Muscle layer of colon (tissue), 2 donors: ENCODE measurements at regions not wholly inside any gene's neighbourhood (a gene's known extent, or its start where the extent isn't known, plus 50 kb on each side); places are given as distances from the start of the nearest gene placed in this dataset.

Source experiments
- H3K27ac ChIP-seq: one replicate; pipeline ENCODE4 v1.7.0; 2013; ENCODE audit warnings: low read depth, mild to moderate bottlenecking, low read length, moderate library complexity
- H3K27me3 ChIP-seq, 2 donors: one replicate each; pipeline ENCODE4 v1.7.0; 2013; ENCODE audit warnings: low read length in 2 of 2, mild to moderate bottlenecking in 2 of 2; ENCODE audit not compliant: insufficient read depth in 2 of 2, control insufficient read depth in 1 of 2
- H3K36me3 ChIP-seq: one replicate; pipeline ENCODE4 v1.7.0; 2013; ENCODE audit warnings: mild to moderate bottlenecking, low read length; ENCODE audit not compliant: insufficient read depth
- H3K4me1 ChIP-seq: one replicate; pipeline ENCODE4 v1.7.0; 2013; ENCODE audit warnings: mild to moderate bottlenecking, low read length; ENCODE audit not compliant: insufficient read depth
- H3K4me3 ChIP-seq, 2 donors: one replicate each; pipeline ENCODE4 v1.7.0; 2013; ENCODE audit warnings: low read length in 2 of 2, low read depth in 1 of 2, mild to moderate bottlenecking in 1 of 2, moderate library complexity in 1 of 2
- H3K9ac ChIP-seq: one replicate; pipeline ENCODE4 v1.7.0; 2013; ENCODE audit warnings: low read length
- H3K9me3 ChIP-seq: one replicate; pipeline ENCODE4 v1.7.0; 2013; ENCODE audit warnings: mild to moderate bottlenecking, low read length
- donor health status: abdominal sarcoma.
- donor health status: Adenocarcinoma of cecum.

GRCh38 chr6:120411394-120411793 is 922.9 kb downstream of the TBC1D32 start:
- no peak overlapping the region for H3K9ac ChIP-seq
- no peaks in the 10 kb centered on the region for H3K9me3 ChIP-seq
- H3K27ac ChIP-seq, result no peak overlapping the region
- H3K36me3 ChIP-seq, result no peaks in the 10 kb centered on the region
- H3K4me1 ChIP-seq, result no peaks in the 10 kb centered on the region
- H3K4me3 ChIP-seq, result no peak overlapping the region
- no peaks in the 10 kb centered on the region for H3K27me3 ChIP-seq

- no peaks in the 10 kb centered on the region for H3K36me3 ChIP-seq
- no peaks in the 10 kb centered on the region for H3K27me3 ChIP-seq
- no peak overlapping the region for H3K9ac ChIP-seq
- H3K9me3 ChIP-seq, result no peaks in the 10 kb centered on the region
- H3K4me1 ChIP-seq, result no peaks in the 10 kb centered on the region
- no peak overlapping the region for H3K4me3 ChIP-seq
- no peak overlapping the region for H3K27ac ChIP-seq
Observed at GRCh38 chr6:120410586-120410985, 923.7 kb downstream of the TBC1D32 start.

- no peaks in the 10 kb centered on the region for H3K9me3 ChIP-seq
- no peak overlapping the region for H3K4me3 ChIP-seq
- no peaks in the 10 kb centered on the region for H3K36me3 ChIP-seq
- no peaks in the 10 kb centered on the region for H3K27me3 ChIP-seq
- H3K4me1 ChIP-seq, result no peaks in the 10 kb centered on the region
- H3K27ac ChIP-seq, result no peak overlapping the region
- H3K9ac ChIP-seq, result no peak overlapping the region
Observed at GRCh38 chr6:120407696-120408095, 926.6 kb downstream of the TBC1D32 start.

GRCh38 chr6:120405947-120406346 is 928.3 kb downstream of the TBC1D32 start:
- H3K27ac ChIP-seq, result no peak overlapping the region
- H3K36me3 ChIP-seq, result no peaks in the 10 kb centered on the region
- H3K9ac ChIP-seq, result no peak overlapping the region
- no peaks in the 10 kb centered on the region for H3K27me3 ChIP-seq
- no peaks in the 10 kb centered on the region for H3K4me1 ChIP-seq
- H3K4me3 ChIP-seq, result no peak overlapping the region
- H3K9me3 ChIP-seq, result no peaks in the 10 kb centered on the region

- H3K4me3 ChIP-seq, result no peak overlapping the region
- no peaks in the 10 kb centered on the region for H3K27me3 ChIP-seq
- H3K9ac ChIP-seq, result no peak overlapping the region
- H3K9me3 ChIP-seq, result no peaks in the 10 kb centered on the region
- H3K36me3 ChIP-seq, result no peaks in the 10 kb centered on the region
- H3K27ac ChIP-seq, result no peak overlapping the region
- no peaks in the 10 kb centered on the region for H3K4me1 ChIP-seq
Observed at GRCh38 chr6:120395784-120396183, 938.5 kb downstream of the TBC1D32 start.

GRCh38 chr6:120395330-120395729 is 939.0 kb downstream of the TBC1D32 start:
- H3K9ac ChIP-seq, result no peak overlapping the region
- no peaks in the 10 kb centered on the region for H3K36me3 ChIP-seq
- no peak overlapping the region for H3K27ac ChIP-seq
- no peaks in the 10 kb centered on the region for H3K27me3 ChIP-seq
- no peaks in the 10 kb centered on the region for H3K4me1 ChIP-seq
- no peaks in the 10 kb centered on the region for H3K9me3 ChIP-seq
- H3K4me3 ChIP-seq, result no peak overlapping the region

GRCh38 chr6:120392941-120393340 is 941.3 kb downstream of the TBC1D32 start:
- no peaks in the 10 kb centered on the region for H3K36me3 ChIP-seq
- H3K27me3 ChIP-seq, result no peaks in the 10 kb centered on the region
- no peaks in the 10 kb centered on the region for H3K9me3 ChIP-seq
- no peak overlapping the region for H3K27ac ChIP-seq
- H3K4me3 ChIP-seq, result no peak overlapping the region
- H3K4me1 ChIP-seq, result no peaks in the 10 kb centered on the region
- H3K9ac ChIP-seq, result no peak overlapping the region

GRCh38 chr6:120384671-120385070 is 949.6 kb downstream of the TBC1D32 start:
- no peak overlapping the region for H3K9ac ChIP-seq

GRCh38 chr6:120383681-120384080 is 950.6 kb downstream of the TBC1D32 start:
- no peaks in the 10 kb centered on the region for H3K9me3 ChIP-seq
- H3K27ac ChIP-seq, result no peak overlapping the region
- no peaks in the 10 kb centered on the region for H3K4me1 ChIP-seq
- H3K4me3 ChIP-seq, result no peak overlapping the region
- H3K9ac ChIP-seq, result no peak overlapping the region
- no peaks in the 10 kb centered on the region for H3K36me3 ChIP-seq
- H3K27me3 ChIP-seq, result no peaks in the 10 kb centered on the region

More at GRCh38 chr6:120384671-120385070, 949.6 kb downstream of the TBC1D32 start:
- Histone ChIP-seq H3K36me3 (no peaks in the 10 kb centered on the region), H3K27ac (no peak overlapping the region), H3K27me3 (no peaks in the 10 kb centered on the region), H3K9me3 (no peaks in the 10 kb centered on the region), H3K4me3 (no peak overlapping the region), H3K4me1 (no peaks in the 10 kb centered on the region)

- H3K4me3 ChIP-seq, result no peak overlapping the region
- H3K27ac ChIP-seq, result no peak overlapping the region
- no peaks in the 10 kb centered on the region for H3K9me3 ChIP-seq
- no peaks in the 10 kb centered on the region for H3K27me3 ChIP-seq
- H3K9ac ChIP-seq, result no peak overlapping the region
- H3K36me3 ChIP-seq, result no peaks in the 10 kb centered on the region
- H3K4me1 ChIP-seq, result no peaks in the 10 kb centered on the region
Observed at GRCh38 chr6:120378582-120379220, 955.6 kb downstream of the TBC1D32 start.

GRCh38 chr6:120373185-120373584 is 961.1 kb downstream of the TBC1D32 start:
- no peak overlapping the region for H3K9ac ChIP-seq
- no peak overlapping the region for H3K27ac ChIP-seq

GRCh38 chr6:120363429-120363828 is 970.9 kb downstream of the TBC1D32 start:
- Histone ChIP-seq H3K9me3 (no peaks in the 10 kb centered on the region), H3K4me1 (no peaks in the 10 kb centered on the region), H3K4me3 (no peak overlapping the region), H3K27me3 (no peaks in the 10 kb centered on the region), H3K9ac (no peak overlapping the region), H3K36me3 (no peaks in the 10 kb centered on the region), H3K27ac (no peak overlapping the region)

More at GRCh38 chr6:120373185-120373584, 961.1 kb downstream of the TBC1D32 start:
- Histone ChIP-seq H3K4me1 (no peaks in the 10 kb centered on the region), H3K27me3 (no peaks in the 10 kb centered on the region), H3K36me3 (no peaks in the 10 kb centered on the region), H3K4me3 (no peak overlapping the region), H3K9me3 (no peaks in the 10 kb centered on the region)
